ENCODE measurements at regions not wholly inside any gene's neighbourhood (a gene's known extent, or its start where the extent isn't known, plus 50 kb on each side); places are given as distances from the start of the nearest gene placed in this dataset.

- TF ChIP-seq TAF1 (IDR thresholded peaks at IDR 0.05; ENCODE audit: low read depth, low read length) (no peak), RNF2 (IDR thresholded peaks at IDR 0.05; ENCODE audit: borderline replicate concordance, low read depth, low read length, missing control alignments, poor library complexity, severe bottlenecking) (no peak), PHF8 (conservative IDR thresholded peaks at IDR 0.05; ENCODE audit: low read depth, low read length) (no peak), JUND (IDR thresholded peaks at IDR 0.05; ENCODE audit: low read length) (no peak)
Measured at GRCh38 chr7:92909686-92910475, 73.5 kb upstream of the CDK6 start (continued).
